IPS-20b (cell line): ENCODE measurements at regions not wholly inside any gene's neighbourhood (a gene's known extent, or its start where the extent isn't known, plus 50 kb on each side); places are given as distances from the start of the nearest gene placed in this dataset.
"Not testable (repeated sequence)": the region's sequence is repeated elsewhere in the genome, so short reads cannot be mapped to it uniquely, and the experiment has no call there.

Experiments used
- H3K27ac ChIP-seq: one replicate; pipeline ENCODE4 v1.5.1; 2013; ENCODE audit warnings: low read length
- H3K27me3 ChIP-seq: 2 replicates; pipeline ENCODE4 v1.6.1; 2013; ENCODE audit warnings: mild to moderate bottlenecking, low read length, inconsistent platforms; ENCODE audit not compliant: insufficient read depth
- H3K36me3 ChIP-seq: 2 replicates; pipeline ENCODE4 v1.6.1; 2013; ENCODE audit warnings: low read depth, mild to moderate bottlenecking, inconsistent platforms, low read length, moderate library complexity; ENCODE audit not compliant: insufficient read depth
- H3K4me1 ChIP-seq: 2 replicates; pipeline ENCODE4 v1.6.1; 2013; ENCODE audit warnings: mild to moderate bottlenecking, control low read depth, inconsistent platforms, low read length, moderate library complexity; ENCODE audit not compliant: insufficient read depth
- H3K4me3 ChIP-seq: 2 replicates; pipeline ENCODE4 v1.5.1; 2013; ENCODE audit warnings: mild to moderate bottlenecking, low read length, inconsistent platforms
- H3K9ac ChIP-seq: 2 replicates; pipeline ENCODE4 v1.6.1; 2013; ENCODE audit warnings: low read depth, mild to moderate bottlenecking, inconsistent platforms, low read length, moderate library complexity
- H3K9me3 ChIP-seq: 2 replicates; pipeline ENCODE4 v1.6.1; 2013; ENCODE audit warnings: mild to moderate bottlenecking, low read depth, low read length, inconsistent platforms; ENCODE audit not compliant: insufficient read depth

- not testable (repeated sequence) for H3K27me3 ChIP-seq, H3K9ac ChIP-seq, H3K9me3 ChIP-seq, H3K4me1 ChIP-seq, H3K27ac ChIP-seq, H3K4me3 ChIP-seq, H3K36me3 ChIP-seq
Measured at GRCh38 chr5:176040105-176040801, 72.1 kb upstream of the THOC3 start.

- H3K4me1 ChIP-seq, H3K9me3 ChIP-seq, H3K4me3 ChIP-seq, H3K27me3 ChIP-seq, H3K9ac ChIP-seq, H3K36me3 ChIP-seq, H3K27ac ChIP-seq: not testable (repeated sequence)
Measured at GRCh38 chr5:176041248-176041994, 73.3 kb upstream of the THOC3 start.

- not testable (repeated sequence) for H3K27ac ChIP-seq, H3K36me3 ChIP-seq, H3K4me3 ChIP-seq, H3K9ac ChIP-seq, H3K27me3 ChIP-seq, H3K9me3 ChIP-seq, H3K4me1 ChIP-seq
Measured at GRCh38 chr5:176042020-176042658, 74.0 kb upstream of the THOC3 start.

- H3K9ac ChIP-seq, H3K27ac ChIP-seq, H3K4me1 ChIP-seq, H3K4me3 ChIP-seq, H3K9me3 ChIP-seq, H3K36me3 ChIP-seq, H3K27me3 ChIP-seq: not testable (repeated sequence)
Measured at GRCh38 chr5:176043252-176043829, 75.2 kb upstream of the THOC3 start.

- H3K27ac ChIP-seq, H3K36me3 ChIP-seq, H3K9ac ChIP-seq, H3K4me3 ChIP-seq, H3K9me3 ChIP-seq, H3K4me1 ChIP-seq, H3K27me3 ChIP-seq: not testable (repeated sequence)
Measured at GRCh38 chr5:176043986-176044385, 75.9 kb upstream of the THOC3 start.

- not testable (repeated sequence) for H3K27me3 ChIP-seq, H3K9ac ChIP-seq, H3K4me3 ChIP-seq, H3K4me1 ChIP-seq, H3K9me3 ChIP-seq, H3K36me3 ChIP-seq, H3K27ac ChIP-seq
Measured at GRCh38 chr5:176044431-176044830, 76.3 kb upstream of the THOC3 start.

- H3K4me1 ChIP-seq, H3K27me3 ChIP-seq, H3K36me3 ChIP-seq, H3K9me3 ChIP-seq, H3K27ac ChIP-seq, H3K9ac ChIP-seq, H3K4me3 ChIP-seq: not testable (repeated sequence)
Measured at GRCh38 chr5:176045442-176045841, 77.3 kb upstream of the THOC3 start.

- H3K36me3 ChIP-seq, H3K27ac ChIP-seq, H3K9me3 ChIP-seq, H3K9ac ChIP-seq, H3K4me3 ChIP-seq, H3K27me3 ChIP-seq, H3K4me1 ChIP-seq: not testable (repeated sequence)
Measured at GRCh38 chr5:176048671-176049070, 80.6 kb upstream of the THOC3 start.

GRCh38 chr5:176060472-176061268 lies 92.6 kb upstream of the THOC3 start:
- not testable (repeated sequence) for H3K27ac ChIP-seq, H3K27me3 ChIP-seq, H3K36me3 ChIP-seq, H3K4me3 ChIP-seq, H3K9ac ChIP-seq, H3K4me1 ChIP-seq, H3K9me3 ChIP-seq

GRCh38 chr5:176061269-176061622 lies 93.1 kb upstream of the THOC3 start:
- H3K27me3 ChIP-seq, H3K4me3 ChIP-seq, H3K27ac ChIP-seq, H3K36me3 ChIP-seq, H3K4me1 ChIP-seq, H3K9me3 ChIP-seq, H3K9ac ChIP-seq: not testable (repeated sequence)

GRCh38 chr5:176061660-176062059 lies 93.5 kb upstream of the THOC3 start:
- H3K9ac ChIP-seq, H3K4me3 ChIP-seq, H3K27ac ChIP-seq, H3K9me3 ChIP-seq, H3K36me3 ChIP-seq, H3K4me1 ChIP-seq, H3K27me3 ChIP-seq: not testable (repeated sequence)
